ENCODE measurements at regions not wholly inside any gene's neighbourhood (a gene's known extent, or its start where the extent isn't known, plus 50 kb on each side); places are given as distances from the start of the nearest gene placed in this dataset.

- no peak for DNase-seq
These were observed 386.7 kb downstream of the TFAP2A start for GRCh38 chr6:10028222-10028621.

- no peak for DNase-seq
These were observed 395.0 kb downstream of the TFAP2A start for GRCh38 chr6:10019851-10020250.

DNA sequence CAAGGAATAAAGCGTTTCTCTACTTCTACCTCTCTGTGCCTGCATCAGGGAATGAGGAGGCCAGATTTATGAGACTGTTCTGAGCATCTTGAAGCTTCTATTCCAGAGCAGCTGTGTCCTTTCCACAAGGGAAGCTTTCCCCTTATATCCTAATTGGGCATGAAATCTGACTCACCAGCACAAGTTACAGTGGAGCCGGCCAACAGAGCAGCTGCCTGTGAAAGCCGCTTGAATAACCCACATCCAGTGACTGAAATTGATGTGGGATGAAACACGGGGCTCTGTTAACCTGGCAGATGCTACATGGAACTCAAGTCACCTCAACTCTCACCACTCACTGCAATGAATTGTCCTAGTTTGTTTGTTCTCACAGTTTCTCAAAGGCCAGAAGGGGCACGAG lies 400.3 kb downstream of the TFAP2A start:
- DNase-seq = no peak

DNA sequence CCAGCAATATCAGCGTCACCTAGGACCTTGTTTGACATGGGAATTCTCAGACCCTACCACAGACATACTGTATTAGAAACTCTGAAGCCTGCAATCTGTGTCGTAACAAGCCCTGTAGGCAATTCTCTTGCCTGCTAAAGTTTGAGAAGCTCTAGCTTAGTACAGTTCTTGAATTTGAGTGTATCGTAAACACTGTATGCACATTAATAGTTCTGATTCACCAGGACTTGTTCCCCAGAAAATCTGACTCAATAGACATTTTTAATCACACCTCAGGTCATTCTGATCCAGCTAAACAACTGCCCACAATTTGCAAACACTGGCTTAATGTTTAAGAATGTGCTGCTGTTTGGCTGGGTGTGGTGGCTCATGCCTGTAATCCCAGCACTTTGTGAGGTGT lies 414.3 kb downstream of the TFAP2A start:
- no peak for DNase-seq

- no peak for DNase-seq
These were observed 415.1 kb downstream of the TFAP2A start for GRCh38 chr6:9999796-10000195.

GRCh38 chr6:9986273-9986672 lies 428.6 kb downstream of the TFAP2A start:
- DNase-seq = no peak

- DNase-seq = no peak
These were observed 429.4 kb downstream of the TFAP2A start for GRCh38 chr6:9985481-9985880.

- DNase-seq = no peak
These were observed 430.3 kb downstream of the TFAP2A start for GRCh38 chr6:9984607-9985006.

- no peak for DNase-seq
These were observed 431.7 kb downstream of the TFAP2A start for GRCh38 chr6:9983168-9983567.

DNA sequence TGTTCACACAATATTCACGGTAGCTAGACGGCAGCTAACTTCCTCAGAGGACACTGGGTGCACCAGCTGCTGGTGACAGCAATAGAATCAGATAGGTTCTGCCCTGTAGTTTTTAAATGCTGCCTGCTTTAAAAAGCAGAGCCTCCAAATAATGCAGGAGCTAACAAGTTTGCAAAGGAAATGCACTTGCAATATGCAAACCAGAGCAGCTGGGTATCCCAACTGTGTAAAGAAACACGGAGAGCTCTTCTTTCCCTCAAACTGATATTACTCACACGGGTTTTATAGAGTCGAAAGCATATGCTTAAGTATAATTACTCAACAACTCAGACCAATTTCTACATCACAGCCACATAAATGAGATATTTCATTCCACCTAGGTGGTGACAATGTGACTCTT lies 432.7 kb downstream of the TFAP2A start:
- DNase-seq = no peak

GRCh38 chr6:9979996-9980395 lies 434.9 kb downstream of the TFAP2A start:
- no peak for DNase-seq

- no peak for DNase-seq
These were observed 436.4 kb downstream of the TFAP2A start for GRCh38 chr6:9978480-9978879.

DNA sequence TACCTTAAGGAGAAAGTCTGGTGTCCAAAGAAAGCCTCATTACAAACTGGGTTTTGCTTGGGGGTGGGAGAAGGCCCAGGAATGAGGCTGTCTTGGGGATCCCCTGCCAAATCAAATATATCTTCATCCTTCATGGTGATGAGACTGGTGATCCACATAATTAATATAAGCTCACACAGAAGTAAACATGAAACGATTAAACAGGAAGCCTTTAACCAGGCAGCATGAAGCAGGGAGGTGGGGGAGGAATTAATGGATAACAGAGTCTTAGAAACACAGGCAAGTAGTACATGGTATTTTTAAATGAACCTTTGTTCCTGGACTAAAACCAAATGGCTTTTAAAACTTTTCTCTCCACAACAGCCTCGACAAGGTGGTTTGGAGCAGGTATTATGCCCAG lies 437.5 kb downstream of the TFAP2A start:
- DNase-seq = no peak

DNA sequence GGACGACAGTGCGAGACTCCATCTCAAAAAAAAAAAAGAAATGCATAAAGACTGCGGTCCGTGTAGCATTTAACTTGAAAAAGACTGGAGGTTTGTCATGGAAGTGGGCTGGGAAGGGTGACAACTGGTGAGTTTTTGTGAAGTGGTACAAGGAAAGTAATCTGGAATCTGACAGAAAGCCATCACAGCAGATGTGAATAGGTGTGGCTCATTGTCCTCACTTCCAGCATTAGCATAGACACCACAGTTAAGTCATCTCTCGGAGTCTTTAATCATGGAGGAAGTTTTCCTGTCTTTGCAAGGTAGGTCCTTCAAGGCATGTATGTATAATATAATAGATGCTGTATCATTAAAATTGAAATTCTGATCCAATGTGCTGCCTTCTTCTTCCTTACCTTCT lies 453.2 kb downstream of the TFAP2A start:
- no peak for DNase-seq

DNA sequence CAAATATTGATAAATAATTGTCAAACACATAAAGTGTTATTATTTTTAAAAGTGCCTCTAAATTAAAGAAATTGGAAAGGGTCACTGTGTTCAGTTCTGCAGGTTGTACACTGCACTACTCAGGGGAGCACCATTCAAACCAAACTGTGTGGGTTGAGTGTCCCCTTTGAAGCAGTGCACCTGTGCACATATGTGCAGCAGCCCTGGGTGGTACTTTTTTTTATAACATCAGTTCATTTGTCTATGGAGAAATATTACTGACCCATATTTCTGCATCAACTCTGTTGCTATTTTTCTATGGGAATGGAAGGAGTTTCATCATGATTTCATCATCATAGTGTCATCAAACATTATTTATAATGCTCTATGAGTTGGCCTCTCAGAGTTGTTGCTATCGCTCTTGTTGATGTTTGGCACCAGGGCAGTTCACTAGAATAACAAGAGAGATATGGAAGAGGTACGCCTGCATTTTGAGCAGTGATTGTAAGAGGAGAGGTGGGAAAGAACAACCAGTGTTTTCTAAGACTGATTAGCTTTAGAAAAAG lies 457.6 kb downstream of the TFAP2A start:
- no peak for DNase-seq

DNA sequence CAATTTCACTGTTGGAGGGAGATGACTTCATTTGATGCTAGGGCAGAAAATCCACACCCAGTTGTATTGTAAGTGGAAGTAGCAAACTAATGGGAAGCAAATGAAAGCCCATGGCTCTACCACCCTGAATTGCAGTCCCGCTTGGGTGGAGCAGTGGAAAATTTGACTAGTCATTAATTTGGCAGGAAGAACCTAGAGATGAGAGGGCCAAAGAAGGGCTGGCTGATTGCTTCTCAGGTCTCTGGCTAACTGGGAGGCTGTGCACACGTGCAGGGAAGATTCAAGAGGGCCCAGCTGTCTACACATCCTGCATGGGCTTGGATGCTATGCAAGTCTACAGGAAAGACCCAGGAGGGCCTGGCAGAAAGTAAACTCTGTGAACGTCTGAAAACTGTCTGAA lies 466.2 kb downstream of the TFAP2A start:
- DNase-seq = no peak

DNA sequence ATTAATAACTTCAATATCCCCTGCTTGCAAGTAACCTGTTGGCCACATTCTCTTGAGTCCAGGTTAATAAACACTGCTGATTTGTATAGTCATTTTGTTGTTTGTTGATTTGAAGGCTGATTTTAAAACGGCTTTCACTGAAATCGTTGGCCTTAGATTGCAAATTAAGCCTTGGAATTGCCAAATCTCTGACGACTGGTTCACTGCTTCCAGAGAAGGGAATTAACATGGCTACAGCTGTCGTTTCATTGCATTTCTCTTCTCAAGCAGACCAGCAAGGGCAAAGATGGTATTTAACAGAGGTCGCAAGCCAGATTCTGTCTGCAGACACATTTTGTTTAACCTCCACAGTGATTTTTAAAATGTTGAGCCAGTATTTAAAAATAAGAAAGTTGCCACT lies 470.9 kb downstream of the TFAP2A start:
- no peak for DNase-seq

GRCh38 chr6:9943026-9943425 lies 471.8 kb downstream of the TFAP2A start:
- no peak for DNase-seq

DNA sequence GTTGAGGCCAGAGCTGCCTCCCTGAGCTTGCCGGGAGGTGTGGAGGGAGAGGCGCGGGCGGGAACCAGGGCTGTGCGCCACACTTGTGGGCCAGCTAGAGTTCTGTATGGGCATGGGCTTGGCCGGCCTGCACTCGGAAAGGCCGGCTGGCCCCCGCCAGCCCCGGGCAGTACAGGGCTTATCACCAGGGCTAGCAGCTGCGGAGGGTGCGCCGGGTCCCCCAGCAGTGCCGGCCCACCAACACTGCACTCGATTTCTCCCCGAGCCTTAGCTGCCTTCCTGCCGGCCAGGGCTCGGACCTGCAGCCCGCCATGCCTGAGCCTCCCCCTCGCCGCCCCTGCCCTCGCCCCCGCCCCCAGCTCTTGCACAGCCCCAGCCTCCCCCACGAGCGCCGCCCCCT lies 472.7 kb downstream of the TFAP2A start:
- no peak for DNase-seq

- no peak for DNase-seq
These were observed 476.1 kb downstream of the TFAP2A start for GRCh38 chr6:9938801-9939200.

- no peak for DNase-seq
These were observed 477.7 kb downstream of the TFAP2A start for GRCh38 chr6:9937031-9937763.

DNA sequence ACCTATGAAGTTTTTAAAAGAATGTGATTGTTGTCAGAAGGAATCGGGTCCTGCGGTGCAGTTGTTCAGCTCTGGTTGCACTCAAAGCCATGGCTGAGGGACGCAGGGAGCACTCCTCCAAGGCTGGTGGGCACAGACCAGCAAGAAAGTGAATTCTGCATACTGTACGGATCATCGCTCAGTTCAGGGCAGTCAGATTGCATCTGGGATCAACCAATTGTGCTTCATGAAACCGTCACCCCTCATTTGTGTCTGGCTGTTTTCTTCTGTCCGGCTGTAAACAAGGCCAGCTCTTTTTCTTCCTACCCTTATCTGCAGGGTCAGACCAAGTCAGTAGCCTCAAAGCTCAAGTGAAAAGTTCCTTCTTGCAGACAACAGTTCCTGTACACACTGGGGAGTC lies 478.3 kb downstream of the TFAP2A start:
- DNase-seq = no peak

- no peak for DNase-seq
These were observed 481.2 kb downstream of the TFAP2A start for GRCh38 chr6:9933677-9934076.

GRCh38 chr6:9927275-9927674 lies 487.6 kb downstream of the TFAP2A start:
- DNase-seq = no peak

DNA sequence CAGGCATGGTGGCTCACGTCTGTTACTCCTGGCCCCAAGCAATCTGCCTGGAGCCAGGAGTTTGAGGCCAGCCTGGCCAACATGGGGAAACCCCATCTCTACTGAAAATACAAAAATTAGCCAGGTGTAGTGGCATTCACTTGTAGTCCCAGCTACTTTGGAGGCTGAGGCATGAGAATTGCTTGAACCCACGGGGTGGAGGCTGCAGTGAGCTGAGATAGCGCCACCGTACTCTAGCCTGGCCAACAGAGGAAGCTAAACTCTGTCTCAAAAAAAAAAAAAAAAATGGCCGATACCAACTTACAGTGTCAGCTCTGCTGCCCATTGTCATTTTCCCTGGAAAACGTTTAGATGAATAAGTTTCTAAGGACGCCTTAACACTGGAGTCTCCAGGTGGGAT lies 489.9 kb downstream of the TFAP2A start:
- no peak for DNase-seq

Data from GOT3 (cell line).